ENCODE measurements at regions not wholly inside any gene's neighbourhood (a gene's known extent, or its start where the extent isn't known, plus 50 kb on each side); places are given as distances from the start of the nearest gene placed in this dataset.

- in situ Hi-C loops (cut with HindIII; ENCODE audit: low pct_ligation_motif_present, low pct_unique_long_range_greater_than_20kb, low sequenced_read_pairs) = no loop called here
- no peak for DNase-seq
Measured at GRCh38 chr7:118502235-118502634, 277.7 kb downstream of the ANKRD7 start.

GRCh38 chr7:118511146-118511545 lies 286.6 kb downstream of the ANKRD7 start:
- no peak for DNase-seq
- in situ Hi-C loops (cut with HindIII; ENCODE audit: low pct_ligation_motif_present, low pct_unique_long_range_greater_than_20kb, low sequenced_read_pairs) = no loop called here

DNA sequence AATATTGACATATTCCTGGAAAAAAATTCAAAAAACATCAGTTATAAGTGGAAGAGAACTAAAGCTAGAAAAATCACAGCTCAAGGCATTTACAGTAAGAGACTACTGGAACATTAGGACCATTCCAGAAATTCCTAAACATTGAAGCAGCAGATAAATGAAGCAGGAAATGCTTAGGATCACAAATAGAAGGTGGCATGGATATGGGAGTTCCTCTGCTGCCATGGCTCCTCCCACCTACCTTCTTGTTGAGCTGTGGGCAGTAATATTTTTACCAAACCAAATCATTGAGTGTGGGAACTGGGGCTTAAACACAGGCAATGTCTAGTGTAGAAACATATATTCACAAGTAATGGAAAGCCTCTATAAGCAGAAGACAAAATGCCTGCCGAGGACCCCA lies 292.8 kb downstream of the ANKRD7 start:
- DNase-seq = no peak
- in situ Hi-C loops (cut with HindIII; ENCODE audit: low pct_ligation_motif_present, low pct_unique_long_range_greater_than_20kb, low sequenced_read_pairs) = no loop called here

- DNase-seq = no peak
- in situ Hi-C loops (cut with HindIII; ENCODE audit: low pct_ligation_motif_present, low pct_unique_long_range_greater_than_20kb, low sequenced_read_pairs) = no loop called here
Measured at GRCh38 chr7:118525020-118525419, 300.5 kb downstream of the ANKRD7 start.

DNA sequence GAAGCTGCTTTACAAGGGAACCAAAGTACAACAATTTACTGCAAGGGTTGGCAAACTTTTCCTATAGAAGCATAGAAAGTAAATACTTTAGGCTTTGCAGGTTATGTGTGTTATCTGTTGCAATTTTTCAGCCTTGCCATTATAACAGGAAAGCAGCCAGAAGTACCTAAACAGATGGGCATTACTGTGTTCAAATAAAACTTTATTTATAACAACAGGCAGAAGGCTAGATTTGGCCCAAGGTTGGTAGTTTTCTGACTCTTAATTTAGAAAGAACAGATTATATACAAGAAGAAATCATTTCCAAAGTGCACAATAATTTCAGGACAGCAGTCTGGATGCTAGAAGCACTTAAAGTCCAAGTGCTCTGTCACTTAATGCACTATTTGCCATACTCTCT lies 307.1 kb downstream of the ANKRD7 start:
- in situ Hi-C loops (cut with HindIII; ENCODE audit: low pct_ligation_motif_present, low pct_unique_long_range_greater_than_20kb, low sequenced_read_pairs) = no loop called here

GRCh38 chr7:118559207-118559606 lies 334.7 kb downstream of the ANKRD7 start:
- in situ Hi-C loops (cut with HindIII; ENCODE audit: low pct_ligation_motif_present, low pct_unique_long_range_greater_than_20kb, low sequenced_read_pairs) = no loop called here
- no peak for DNase-seq

More for the DNA sequence above, 307.1 kb downstream of the ANKRD7 start:
- DNase-seq = no peak

DNA sequence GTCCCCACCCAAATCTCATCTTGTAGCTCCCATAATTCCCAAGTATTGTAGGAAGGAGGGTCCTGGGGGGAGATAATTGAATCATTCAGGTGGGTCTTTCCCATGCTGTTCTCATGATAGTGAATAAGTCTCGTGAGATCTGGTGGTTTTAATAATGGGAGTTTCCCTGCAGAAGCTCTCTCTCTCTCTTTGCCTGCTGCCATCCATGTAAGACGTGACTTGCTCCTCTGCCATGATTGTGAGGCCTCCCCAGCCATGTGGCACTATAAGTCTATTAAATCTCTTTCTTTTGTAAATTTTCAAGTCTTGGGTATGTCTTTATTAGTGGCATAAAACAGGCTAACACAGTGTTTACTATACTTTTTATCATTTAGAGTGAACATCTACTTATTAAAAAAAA lies 338.8 kb downstream of the ANKRD7 start:
- DNase-seq = no peak
- in situ Hi-C loops (cut with HindIII; ENCODE audit: low pct_ligation_motif_present, low pct_unique_long_range_greater_than_20kb, low sequenced_read_pairs) = no loop called here

DNA sequence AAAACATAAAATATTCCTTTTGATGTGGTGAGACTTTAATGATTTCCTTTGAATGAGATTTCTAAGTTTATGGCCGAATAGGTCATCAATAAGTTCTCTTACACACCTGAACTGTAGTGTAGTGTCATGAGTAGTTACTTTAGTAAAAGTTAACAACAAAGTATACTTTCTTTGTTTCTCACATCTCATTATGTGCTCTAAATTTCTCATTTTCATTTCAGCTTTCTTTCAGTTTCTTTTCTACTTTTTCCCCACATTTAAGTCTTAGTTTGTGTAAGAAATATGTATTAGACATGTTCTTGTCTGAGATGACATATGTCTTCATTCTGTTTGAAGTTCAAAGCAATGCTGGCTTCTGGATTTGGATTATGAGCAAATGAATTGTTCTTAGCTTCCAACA lies 348.1 kb downstream of the ANKRD7 start:
- no peak for DNase-seq
- in situ Hi-C loops (cut with HindIII; ENCODE audit: low pct_ligation_motif_present, low pct_unique_long_range_greater_than_20kb, low sequenced_read_pairs) = no loop called here

DNA sequence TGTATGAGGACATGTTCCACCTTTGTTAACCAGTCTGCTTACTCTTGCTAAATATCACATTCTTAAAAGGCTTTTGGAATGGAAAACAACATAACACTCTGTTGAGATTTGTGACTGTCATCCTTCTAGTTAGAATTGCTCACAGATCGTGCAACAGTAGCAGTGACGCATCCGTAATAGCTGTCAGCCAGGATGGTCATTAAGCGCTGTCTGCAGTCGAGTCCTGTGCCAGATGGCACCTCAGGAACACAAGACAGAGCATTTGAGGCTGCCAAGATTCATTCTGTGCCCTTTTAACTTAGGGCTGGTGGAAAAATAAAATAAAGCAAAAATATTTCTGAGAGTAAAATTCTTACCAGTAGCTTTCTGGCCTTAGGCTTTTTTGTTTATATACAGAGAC lies 348.6 kb downstream of the ANKRD7 start:
- DNase-seq = no peak
- in situ Hi-C loops (cut with HindIII; ENCODE audit: low pct_ligation_motif_present, low pct_unique_long_range_greater_than_20kb, low sequenced_read_pairs) = no loop called here

GRCh38 chr7:118575393-118575948 lies 351.0 kb downstream of the ANKRD7 start:
- in situ Hi-C loops (cut with HindIII; ENCODE audit: low pct_ligation_motif_present, low pct_unique_long_range_greater_than_20kb, low sequenced_read_pairs) = no loop called here
- DNase-seq = no peak

GRCh38 chr7:118580743-118581382 lies 356.4 kb downstream of the ANKRD7 start:
- no peak for DNase-seq
- in situ Hi-C loops (cut with HindIII; ENCODE audit: low pct_ligation_motif_present, low pct_unique_long_range_greater_than_20kb, low sequenced_read_pairs) = no loop called here

DNA sequence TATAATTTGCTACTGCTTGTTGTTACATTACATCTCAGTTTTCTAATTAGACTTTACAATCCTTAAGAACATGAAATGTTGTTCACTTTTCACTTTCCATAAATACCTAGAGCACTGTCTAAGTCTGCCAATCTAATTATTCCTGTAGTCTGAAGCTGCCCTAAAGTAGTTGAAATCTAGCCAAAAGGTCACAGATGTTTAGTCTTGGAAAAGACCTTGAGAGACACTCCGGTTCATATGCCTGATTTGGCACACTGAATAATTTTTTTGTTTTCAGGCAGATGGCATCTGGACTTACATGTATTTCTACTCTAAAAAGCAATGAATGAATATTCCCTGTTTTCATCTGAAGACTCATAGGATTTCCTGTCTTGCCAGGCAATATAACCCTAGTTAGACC lies 359.1 kb downstream of the ANKRD7 start:
- DNase-seq = no peak

DNA sequence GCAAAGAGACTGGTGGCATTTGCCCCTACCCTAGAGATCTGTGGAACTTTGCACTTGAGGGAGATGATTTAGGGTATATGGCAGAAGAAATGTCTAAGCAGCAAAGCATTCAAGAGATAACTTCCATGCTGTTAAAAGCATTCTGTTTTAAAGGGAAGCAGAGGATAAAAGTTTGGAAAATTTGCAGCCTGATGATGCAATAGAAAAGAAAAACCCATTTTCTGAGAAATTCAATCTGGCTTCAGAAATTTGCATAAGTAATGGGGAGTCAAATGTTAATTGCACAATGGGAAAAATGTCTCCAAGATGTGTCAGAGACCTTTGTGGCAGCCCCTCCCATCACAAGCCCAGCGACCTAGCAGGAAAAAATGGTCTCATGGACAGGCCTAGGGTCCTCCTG lies 361.7 kb downstream of the ANKRD7 start:
- no peak for DNase-seq
- in situ Hi-C loops (cut with HindIII; ENCODE audit: low pct_ligation_motif_present, low pct_unique_long_range_greater_than_20kb, low sequenced_read_pairs) = no loop called here

More for the DNA sequence above, 359.1 kb downstream of the ANKRD7 start:
- in situ Hi-C loops (cut with HindIII; ENCODE audit: low pct_ligation_motif_present, low pct_unique_long_range_greater_than_20kb, low sequenced_read_pairs) = no loop called here

DNA sequence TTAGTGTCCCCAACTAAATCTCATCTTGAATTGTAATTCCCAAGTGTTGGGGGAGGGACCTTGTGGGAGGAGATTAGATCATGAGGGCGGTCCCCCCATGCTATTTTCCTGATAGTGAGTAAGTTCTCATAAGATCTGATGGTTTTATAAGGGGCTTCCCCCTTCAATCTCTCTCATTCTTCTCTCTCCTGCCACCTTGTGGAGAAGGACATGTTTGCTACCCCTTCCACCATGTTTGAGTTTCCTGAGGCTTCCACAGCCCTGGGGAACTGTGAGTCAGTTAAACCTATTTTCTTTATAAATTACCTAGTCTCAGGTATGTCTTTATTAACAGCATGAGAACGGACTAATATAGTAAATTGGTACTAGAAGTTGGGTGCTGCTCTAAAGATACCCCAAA lies 365.6 kb downstream of the ANKRD7 start:
- in situ Hi-C loops (cut with HindIII; ENCODE audit: low pct_ligation_motif_present, low pct_unique_long_range_greater_than_20kb, low sequenced_read_pairs) = no loop called here
- peak; percentile 47 for DNase-seq

DNA sequence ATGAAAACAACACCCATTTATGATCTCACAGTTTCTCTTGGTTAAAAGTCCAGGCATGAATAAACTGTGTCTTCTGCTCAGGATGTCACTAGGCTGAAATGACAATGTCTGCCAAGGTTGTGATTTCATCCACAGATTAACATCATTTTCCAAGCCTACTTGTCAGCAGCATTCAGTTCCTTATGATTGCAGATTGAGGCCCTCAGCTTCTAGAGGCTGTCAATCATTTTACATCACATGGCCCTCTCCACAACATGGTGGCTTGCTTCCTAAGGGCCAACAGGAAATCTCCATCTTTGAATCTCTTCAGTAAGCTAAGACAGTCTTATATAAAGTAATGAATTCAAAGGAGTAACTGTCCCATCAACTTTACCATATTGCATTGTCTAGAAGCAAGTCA lies 377.6 kb downstream of the ANKRD7 start:
- in situ Hi-C loops (cut with HindIII; ENCODE audit: low pct_ligation_motif_present, low pct_unique_long_range_greater_than_20kb, low sequenced_read_pairs) = no loop called here

GRCh38 chr7:118606602-118607001 lies 382.1 kb downstream of the ANKRD7 start:
- in situ Hi-C loops (cut with HindIII; ENCODE audit: low pct_ligation_motif_present, low pct_unique_long_range_greater_than_20kb, low sequenced_read_pairs) = no loop called here
- no peak for DNase-seq

More for the DNA sequence above, 377.6 kb downstream of the ANKRD7 start:
- DNase-seq = no peak

DNA sequence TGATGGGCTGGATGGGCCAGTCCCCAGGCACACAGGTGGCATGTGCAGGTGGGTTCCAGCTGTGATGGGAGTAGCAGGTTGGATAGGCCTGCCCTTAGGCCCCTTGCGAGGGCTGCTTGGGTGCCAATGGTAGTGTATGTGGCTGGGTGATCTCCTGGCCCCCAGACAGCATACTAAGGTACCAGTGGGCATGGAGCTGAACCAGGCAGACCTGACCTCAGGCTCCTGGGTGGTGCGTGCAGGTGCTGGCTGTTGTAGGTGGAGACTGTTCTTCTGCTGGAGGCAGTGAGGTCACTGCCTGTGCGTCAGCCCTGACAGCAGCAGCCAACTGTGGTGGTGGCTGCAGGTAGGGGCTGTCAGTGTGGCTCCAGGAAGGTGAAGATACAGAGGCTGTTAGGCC lies 384.7 kb downstream of the ANKRD7 start:
- no peak for DNase-seq
- in situ Hi-C loops (cut with HindIII; ENCODE audit: low pct_ligation_motif_present, low pct_unique_long_range_greater_than_20kb, low sequenced_read_pairs) = no loop called here

GRCh38 chr7:118615681-118616080 lies 391.2 kb downstream of the ANKRD7 start:
- in situ Hi-C loops (cut with HindIII; ENCODE audit: low pct_ligation_motif_present, low pct_unique_long_range_greater_than_20kb, low sequenced_read_pairs) = no loop called here
- DNase-seq = no peak

GRCh38 chr7:118621810-118622360 lies 397.4 kb downstream of the ANKRD7 start:
- in situ Hi-C loops (cut with HindIII; ENCODE audit: low pct_ligation_motif_present, low pct_unique_long_range_greater_than_20kb, low sequenced_read_pairs) = no loop called here
- no peak for DNase-seq

DNA sequence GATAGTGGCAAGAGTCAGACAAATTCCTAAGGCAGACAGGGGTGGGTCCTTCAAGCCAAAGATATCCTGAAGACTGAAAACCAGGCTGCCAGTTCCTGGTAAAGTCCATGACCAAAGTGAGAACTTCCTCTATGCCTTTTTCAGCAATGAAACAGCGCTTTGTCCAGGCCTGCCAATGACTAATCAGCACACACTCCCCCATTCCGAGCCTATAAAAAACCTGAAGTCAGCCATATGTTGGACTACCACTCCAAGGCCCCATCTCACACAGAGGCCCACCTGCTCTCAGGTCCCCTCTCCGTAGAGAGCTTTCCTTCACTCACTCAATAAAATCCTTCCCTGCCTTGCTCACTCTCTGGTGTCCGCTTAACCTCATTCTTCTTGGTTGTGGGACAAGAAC lies 402.2 kb downstream of the ANKRD7 start:
- in situ Hi-C loops (cut with HindIII; ENCODE audit: low pct_ligation_motif_present, low pct_unique_long_range_greater_than_20kb, low sequenced_read_pairs) = no loop called here
- no peak for DNase-seq

Measured in ACHN (cell line).